HG03095 (cell line): ENCODE measurements at regions not wholly inside any gene's neighbourhood (a gene's known extent, or its start where the extent isn't known, plus 50 kb on each side); places are given as distances from the start of the nearest gene placed in this dataset.

ENCODE experiments used
- ATAC-seq: cut with Tn5 transposase; IDR thresholded peaks from one replicate; pipeline ENCODE4 v1.9.1; 2021; ENCODE audit warnings: moderate library complexity; ENCODE audit not compliant: unreplicated experiment

DNA sequence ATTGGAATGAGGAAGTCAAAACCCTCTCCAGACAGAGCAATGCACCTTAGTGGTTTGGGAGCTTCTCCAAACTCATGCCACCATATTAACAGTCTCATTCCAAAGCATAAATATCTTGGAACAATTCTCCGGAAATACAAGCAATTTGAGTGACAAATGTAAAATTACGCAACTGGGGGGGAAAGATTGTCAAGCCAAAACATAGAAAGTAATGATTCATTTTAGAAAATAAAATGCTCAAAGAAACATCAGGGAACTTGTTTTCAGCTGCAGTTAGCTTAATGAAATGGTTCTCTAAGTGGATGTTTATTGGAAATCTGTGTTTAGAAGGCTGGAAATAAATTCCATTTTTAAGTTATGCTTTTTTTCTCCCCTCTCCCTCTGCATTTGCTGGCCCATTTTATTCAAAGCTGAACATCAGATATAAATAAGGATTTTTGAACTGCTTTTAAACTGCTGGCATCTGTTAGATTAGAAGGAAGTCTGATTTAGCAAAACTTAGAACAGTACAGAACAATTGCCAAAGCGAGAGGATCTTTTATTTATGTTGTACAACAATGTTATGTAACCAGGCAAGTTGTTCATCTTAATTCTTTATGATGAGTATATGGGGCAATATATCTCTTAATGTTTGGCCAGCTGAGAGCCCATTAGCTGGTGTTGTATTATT is 551.9 kb downstream of the PRELID2 start:
- no peak for ATAC-seq

DNA sequence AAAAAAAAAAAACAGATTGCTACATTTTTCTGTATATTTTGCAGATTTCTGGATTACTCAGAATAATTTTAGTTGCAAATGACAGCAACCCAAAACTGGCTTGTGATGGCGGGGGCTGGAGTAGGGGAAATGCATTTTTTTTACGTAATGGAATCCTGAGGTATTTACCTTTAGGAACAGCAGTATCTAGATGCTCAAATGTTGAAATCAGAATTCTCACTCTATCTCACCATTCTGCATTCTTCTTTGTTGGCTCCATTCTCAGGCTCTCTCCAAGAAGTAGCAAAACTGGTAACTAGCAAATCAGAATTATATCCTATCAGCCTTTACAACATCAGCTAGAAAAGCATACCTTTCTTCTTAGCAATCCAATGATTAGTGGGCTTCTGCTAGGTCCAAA is 554.3 kb downstream of the PRELID2 start:
- no peak for ATAC-seq

DNA sequence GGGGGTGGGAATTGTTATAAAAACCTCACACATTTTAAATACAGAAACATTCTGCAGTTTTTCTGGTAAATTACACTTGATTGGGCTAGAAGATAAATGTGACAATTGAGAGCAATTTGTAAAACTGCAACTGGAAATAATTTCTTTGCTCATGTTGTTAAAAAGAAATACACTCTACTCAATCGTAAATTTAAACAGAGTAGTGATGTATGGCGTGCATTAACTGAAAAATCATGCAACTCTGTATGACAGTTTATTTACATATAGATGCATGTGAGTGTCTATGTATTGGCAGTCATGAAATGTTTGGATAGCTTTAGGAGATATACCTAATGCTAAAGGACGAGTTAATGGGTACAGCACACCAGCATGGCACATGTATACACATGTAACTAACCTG is 554.9 kb downstream of the PRELID2 start:
- no peak for ATAC-seq

DNA sequence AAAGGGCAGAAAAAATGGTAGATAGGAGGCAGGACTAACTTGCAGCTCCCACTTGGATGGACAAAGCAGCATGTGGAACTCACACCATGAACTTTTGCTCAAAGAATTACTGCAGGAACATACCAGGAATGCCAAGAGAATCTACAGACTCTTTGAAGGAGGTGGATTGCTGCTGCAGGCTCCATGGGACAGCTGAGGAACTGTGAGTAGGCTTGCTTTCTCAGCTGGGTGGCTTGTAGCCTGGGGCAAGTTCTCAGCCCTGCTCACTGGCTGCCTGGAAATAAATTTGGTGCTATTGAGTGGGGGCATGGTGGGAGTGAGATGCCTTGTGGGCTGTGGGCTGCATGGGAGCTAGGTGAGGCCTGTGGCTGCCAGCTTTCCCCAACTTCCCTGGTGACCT is 574.5 kb downstream of the PRELID2 start:
- ATAC-seq = no peak

DNA sequence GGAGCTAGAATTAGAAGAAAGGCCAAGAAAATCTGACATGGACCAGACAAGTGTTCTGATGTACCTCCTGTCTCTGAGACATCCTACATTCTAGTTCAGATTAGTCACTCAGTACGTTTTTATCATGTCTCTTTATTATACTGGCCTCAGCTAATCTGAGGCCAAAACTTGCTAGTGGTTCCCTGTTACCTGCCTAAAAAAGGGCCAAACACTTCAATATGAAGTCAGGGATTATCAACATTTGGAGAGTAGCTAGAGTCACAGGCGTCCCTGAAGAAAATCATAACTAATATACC is 587.4 kb downstream of the PRELID2 start:
- no peak for ATAC-seq

DNA sequence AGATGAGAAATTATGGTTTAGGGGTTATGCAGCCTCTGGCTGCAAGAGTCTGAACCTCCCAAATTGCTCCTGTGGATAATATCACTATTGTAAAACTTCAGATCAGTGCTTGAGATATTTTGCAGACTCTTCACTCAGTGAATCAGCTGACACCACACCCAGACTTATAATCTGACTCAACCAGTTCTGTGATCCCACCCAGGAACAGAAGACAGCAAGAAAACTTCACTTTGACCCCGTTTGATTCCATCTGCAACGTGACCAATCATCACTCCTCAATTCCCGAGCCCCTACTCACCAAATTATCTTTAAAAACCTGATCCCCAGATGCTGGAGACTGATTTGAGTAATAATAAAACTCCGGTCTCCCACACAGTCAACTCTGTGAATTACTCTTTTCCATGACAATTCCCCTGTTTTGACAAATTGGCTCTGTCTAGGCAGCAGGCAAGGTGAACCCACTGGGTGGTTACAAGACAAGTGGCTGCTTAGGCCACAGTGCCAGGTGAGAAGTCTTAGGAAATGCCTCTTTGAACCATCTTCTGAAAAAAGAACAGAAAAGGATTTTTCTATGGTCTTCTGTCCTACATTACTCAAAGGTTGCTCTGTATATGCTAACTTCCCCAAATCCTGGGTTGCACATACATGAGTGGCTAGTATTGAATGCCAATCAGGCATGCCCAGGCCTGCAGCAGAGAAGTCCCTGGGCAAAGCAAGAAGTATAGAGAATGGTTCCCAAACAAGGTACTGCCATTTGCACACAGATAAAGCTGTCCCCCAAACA is 588.0 kb downstream of the PRELID2 start:
- ATAC-seq = no peak

DNA sequence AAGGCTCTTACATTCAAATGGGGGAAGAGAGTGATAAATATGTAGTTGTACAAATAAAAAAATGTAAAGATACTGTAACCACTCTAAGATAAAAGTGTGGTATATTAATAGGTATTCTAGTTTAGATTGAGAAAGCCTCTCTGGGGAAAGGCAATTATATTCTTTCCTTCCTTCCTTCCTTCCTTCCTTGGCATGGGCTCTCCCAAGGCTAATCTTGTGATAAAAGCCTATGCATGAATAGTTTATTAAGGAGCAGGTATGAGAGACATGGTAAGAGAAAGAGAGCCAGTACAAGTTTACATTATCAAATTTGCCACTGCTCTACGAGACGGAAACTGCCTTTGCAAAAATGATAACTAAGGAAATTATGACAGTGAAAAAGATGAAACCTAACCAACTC is 588.8 kb downstream of the PRELID2 start:
- ATAC-seq = no peak

DNA sequence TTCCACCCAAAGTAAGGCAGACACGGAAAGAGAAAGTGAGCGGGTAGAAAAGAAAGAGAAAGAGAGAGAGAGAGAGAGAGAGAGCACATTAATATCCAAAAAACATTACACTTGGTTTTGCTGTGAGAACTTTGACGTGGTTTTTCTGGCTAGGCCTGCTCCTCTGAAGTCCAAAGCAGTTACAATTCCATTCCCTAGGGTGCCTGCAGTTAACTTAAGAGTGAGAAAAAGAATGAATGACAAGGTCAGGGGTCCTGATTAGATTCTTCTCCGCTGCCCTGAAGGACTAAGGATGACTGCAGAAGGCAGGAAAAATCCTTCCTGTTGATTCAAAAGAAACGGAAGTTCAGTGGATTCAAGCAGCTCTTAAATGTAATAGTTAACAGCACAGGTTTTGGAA is 589.8 kb downstream of the PRELID2 start:
- no peak for ATAC-seq

DNA sequence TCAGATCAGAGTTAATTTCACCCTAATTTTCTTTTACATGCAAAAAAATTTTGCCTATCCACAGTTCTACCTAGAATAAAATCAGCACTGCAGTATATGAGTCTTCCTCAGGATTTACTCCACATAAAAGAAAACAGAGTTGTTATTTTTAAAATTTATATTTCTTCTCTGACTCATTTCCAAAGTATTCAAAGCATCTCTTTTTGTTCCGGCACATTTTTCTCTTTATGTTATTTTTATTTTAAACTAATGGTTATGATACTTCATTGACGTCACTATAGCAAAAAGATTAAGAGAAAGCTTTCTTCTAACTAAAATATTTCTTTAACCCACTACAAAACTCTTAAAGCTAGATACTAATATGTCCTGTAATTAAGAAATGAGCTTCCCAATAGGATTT is 590.4 kb downstream of the PRELID2 start:
- ATAC-seq = no peak

DNA sequence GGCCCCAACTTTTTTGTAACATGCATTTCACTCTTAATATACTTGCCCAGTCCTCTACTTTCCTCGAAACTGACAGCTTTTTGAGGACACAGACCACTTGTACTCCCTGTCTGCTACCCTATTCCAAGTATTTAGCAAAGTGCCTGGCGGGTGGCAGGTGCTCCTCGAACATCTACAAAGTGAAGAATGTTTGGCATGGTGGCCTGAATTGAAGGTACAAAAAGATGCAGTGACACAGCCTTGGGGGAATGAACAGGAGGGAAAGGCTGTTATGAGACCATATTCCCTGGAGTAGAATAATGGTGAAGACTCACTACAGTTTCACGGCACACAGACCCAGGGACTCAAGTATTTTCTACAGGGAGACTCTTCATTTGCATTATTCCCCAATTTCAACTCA is 590.9 kb downstream of the PRELID2 start:
- no peak for ATAC-seq

DNA sequence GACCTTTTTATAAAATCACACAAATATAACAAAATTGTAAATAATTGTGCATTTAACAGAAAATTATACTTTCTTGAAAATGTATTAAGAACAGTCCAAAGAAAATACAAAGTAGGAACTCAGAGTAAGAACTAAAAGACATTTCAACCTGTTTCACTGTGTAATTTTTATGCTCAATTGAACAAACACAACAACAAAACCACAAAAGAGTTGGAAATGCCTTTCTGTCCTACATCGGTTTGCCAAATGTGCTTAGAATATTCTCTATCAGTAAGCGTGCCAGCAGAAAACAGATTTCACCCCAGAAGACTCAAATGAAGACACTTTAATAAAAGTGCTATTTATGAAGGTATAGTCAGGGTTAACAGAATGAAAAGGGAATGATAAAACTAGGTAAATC is 592.1 kb downstream of the PRELID2 start:
- no peak for ATAC-seq

DNA sequence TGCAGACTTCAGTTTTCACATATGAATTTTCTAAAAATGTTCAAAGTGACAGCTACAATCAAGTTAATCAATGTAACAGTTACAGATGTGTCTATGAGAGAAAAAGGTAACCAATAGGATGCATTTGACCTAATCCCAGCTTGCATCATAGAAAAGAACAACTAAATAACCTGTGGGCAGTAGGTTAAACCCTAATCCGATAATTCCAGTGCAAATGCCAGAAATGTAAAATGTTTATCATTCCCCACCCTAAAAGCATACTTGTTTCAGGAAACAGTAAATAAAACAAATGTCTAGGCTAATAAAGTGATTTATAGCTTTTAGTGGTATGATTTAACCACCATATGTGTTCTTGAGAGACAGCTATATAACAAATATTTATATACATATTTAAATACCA is 592.6 kb downstream of the PRELID2 start:
- no peak for ATAC-seq

DNA sequence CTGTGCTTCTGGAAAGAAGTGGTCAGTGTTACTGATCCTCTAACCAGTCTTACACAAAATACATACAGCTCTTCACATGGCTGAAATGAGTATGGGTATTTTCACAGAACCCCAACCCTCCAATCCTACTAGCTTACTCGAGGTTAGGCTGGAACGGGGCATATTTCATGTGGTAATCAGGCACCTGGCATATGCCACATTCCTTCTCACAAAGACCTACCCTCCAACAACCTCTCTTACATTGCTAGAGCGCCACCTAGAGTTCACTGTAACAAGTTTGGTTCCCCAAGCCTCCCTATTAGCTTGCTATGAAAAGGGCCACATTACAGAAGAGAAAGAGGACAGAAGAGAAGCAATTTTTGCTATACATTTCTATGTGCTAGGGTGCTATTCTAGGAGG is 597.3 kb downstream of the PRELID2 start:
- no peak for ATAC-seq

DNA sequence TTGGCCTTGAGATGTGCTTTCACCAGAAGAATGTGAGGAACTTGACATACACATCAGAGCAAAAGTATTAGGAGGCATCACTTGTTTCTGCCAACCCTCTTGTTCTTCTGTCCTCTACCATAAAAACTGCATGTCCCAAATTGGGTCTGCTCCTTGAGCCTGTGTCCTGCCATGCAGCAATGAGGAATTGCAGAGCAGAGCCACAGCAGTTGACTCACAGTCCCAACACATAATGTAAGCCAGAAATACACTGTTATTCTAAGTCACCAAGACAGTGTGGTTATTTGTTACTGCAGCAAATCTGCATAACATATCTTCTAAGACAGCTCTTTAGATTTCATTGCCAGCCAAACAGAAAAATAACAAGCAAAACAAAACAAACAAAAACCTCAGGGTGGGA is 598.2 kb downstream of the PRELID2 start:
- no peak for ATAC-seq

DNA sequence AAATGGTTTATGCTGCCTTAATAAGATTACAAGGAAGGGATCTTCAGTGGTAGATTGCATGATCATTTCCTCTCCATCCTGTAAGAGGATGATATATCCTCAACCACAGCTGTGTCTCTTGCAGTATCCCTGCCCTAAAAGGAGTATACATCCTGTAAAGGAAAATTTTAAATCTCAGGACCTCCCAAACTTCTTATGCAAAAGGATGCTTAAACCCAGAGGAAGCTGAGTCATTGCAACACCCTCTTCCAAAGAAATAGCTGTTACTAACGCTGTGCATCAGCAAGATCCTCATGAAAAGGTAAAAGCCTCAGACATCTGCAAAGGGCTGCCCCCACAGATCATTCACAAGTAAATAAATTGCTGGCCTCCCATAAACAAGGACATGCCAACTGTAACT is 599.0 kb downstream of the PRELID2 start:
- no peak for ATAC-seq

DNA sequence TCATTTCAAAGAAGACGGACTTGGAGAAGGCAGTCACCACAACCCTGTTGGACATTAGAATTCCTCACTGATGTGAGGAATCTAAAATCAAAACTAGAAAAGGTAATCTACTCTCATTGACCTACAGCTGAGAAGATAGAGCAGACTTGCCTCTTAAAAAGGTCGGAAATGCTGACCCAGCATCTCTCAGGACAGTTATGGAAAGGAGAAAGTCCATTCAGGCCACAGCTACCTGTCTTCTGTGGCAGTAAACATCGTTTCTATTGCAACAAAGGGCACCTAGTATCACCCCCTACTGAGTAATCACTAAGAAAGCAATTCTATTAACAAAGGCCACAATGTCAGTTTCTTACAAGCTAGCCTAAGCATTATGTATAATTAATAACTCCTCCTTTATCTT is 601.7 kb downstream of the PRELID2 start:
- no peak for ATAC-seq

DNA sequence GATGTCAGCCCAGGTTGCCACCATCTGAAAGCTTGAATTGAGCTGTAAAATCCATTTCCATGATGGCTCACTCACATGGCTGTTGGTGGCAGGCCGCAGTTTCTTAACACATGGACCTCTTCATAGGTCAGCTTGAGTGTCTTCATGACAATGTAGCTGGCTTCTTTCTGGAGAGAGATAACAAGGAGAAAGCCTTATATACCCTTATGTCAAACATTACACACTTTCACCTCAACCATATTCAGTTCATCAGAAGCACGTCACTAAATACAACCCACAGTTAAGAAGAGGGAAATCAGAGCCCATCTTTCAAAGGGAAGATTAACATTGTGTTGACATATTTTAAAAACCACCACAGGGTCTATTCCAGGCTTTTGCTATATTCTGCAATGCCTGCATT is 604.4 kb downstream of the PRELID2 start:
- no peak for ATAC-seq

DNA sequence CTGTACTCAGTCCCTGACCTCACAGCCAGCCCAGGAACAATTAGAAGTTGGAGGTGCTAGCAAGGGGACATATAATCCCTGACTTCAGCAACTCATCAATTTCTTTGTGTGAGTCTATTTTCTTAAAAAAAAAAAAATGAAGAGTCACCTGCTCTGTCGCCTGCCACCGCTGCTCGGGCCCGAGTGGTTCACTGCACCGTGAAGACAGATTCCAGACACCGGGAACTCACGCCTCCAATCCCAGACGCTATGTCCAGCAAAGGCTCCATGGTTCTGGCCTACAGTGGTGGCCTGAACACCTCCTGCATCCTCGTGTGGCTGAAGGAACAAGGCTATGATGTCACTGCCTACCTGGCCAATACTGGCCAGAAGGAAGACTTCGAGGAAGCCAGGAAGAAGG is 606.6 kb downstream of the PRELID2 start:
- ATAC-seq = no peak

DNA sequence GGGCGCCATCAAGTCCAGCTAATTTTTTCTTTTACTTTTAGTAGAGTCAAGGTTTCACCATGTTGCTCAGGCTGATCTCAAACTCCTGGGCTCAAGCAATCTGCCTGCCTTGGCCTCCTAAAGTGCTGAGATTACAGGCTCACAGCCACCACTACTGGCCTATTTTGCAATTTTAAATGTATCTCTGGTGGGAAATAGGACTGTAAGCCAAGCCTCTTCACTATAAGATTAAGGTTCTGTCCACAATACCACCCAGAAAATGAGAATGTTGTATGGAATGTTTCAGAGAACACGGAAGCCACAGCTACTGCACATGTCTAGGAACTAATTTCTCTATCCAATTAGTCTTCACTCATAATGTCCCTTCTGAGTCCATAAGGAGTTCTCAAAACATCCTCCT is 607.3 kb downstream of the PRELID2 start:
- no peak for ATAC-seq

DNA sequence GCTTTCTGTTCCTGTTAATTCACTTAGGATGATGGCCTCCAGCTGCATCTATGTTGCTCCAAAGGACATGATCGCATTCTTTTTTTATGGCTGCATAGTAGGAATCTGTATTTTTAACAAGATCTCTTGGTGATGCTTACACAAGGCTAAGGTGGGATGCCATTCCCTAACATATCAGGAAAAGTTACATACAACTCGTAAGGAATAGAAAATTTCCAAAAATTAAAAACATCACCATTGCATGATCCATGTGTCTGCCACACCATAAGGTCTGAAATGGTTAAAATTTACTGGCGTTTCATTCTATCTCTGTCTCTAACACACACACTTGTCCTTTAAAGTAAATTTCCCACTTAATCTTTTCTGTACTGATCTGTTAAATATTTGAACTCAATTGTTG is 608.4 kb downstream of the PRELID2 start:
- no peak for ATAC-seq

DNA sequence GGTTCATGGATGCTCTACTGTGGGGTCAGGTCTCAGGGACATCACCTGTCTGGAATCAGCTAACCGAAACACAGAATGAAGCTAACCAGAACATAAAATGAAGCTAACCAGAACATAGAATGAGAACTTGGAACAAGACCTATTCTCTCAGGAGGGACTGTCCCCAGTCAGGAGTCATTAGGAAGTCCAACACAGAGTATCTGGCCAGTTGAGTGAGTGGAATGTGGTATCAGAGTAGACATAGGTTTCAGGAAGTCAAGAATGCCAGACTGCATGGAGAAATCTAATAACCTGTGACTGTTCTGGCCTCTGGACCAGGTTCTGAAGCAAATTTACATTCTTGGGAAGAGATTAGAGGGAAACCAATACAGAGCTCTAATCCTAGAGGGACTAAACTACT is 609.6 kb downstream of the PRELID2 start:
- ATAC-seq = no peak

DNA sequence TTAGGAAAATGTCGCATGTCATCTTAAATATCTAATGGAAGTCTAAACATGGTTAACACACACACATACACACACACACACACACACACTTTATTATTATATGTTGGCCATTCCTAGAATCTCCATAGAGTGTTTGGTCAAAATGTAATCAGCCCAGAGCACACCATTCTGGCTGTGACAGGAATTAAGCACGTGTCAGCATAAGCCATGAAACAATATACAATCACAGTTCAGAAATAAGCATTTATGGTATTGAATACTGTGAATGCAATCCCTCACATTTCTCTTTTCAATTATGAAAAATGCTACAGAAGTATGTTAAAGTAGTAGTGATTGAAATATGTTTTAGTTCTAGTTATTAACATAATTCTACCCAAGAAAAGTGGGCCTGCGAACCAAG is 611.6 kb downstream of the PRELID2 start:
- ATAC-seq = no peak

DNA sequence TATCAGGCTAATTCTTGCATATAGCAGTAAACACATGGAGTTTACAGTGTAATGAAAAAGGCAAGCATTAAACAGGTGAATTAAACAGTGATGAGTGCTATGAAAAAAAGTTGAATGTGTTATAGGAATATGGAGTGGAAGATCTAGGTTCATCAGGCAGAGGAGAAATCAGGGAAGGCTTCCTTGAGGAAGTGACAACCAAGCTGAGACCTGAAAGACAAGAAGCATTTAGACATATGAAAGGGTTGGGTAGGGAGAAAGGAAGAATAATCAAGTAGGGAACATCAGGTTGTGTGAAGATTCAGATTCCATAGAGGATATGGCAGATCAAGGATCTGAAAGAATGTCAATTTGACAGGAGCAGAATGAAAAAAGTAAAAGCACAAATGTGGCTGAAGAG is 612.5 kb downstream of the PRELID2 start:
- ATAC-seq = no peak
